Type B pancreatic cell (in vitro differentiated cells): ENCODE measurements at regions not wholly inside any gene's neighbourhood (a gene's known extent, or its start where the extent isn't known, plus 50 kb on each side); places are given as distances from the start of the nearest gene placed in this dataset.

Experiments used
- DNase-seq: peaks from one replicate; pipeline ENCODE4 v3.0.0; 2021; ENCODE audit warnings: mixed read lengths; ENCODE audit not compliant: unreplicated experiment; ENCODE audit errors: extremely low spot score
- H3K27ac Mint-ChIP-seq: 2 replicates; pipeline ENCODE4 v1.8.0; 2021; ENCODE audit warnings: mild to moderate bottlenecking, mixed read lengths
- H3K27me3 Mint-ChIP-seq: 2 replicates; pipeline ENCODE4 v1.8.0; 2021; ENCODE audit warnings: mixed read lengths
- H3K36me3 Mint-ChIP-seq: 2 replicates; pipeline ENCODE4 v1.8.0; 2021; ENCODE audit warnings: mixed read lengths
- H3K4me1 Mint-ChIP-seq: one replicate; pipeline ENCODE4 v1.8.0; 2021; ENCODE audit warnings: mixed read lengths; ENCODE audit not compliant: unreplicated experiment
- H3K4me3 Mint-ChIP-seq: 2 replicates; pipeline ENCODE4 v1.8.0; 2021; ENCODE audit warnings: mild to moderate bottlenecking, mixed read lengths
- H3K9me3 Mint-ChIP-seq: 2 replicates; pipeline ENCODE4 v1.8.0; 2021; ENCODE audit warnings: mixed read lengths
- CTCF ChIP-seq: fragments of 200-600 bp; sonication (generic); conservative IDR thresholded peaks from 2 replicates; pipeline ENCODE4 v1.5.0; 2021; ENCODE audit warnings: antibody characterized with exemption, mild to moderate bottlenecking

DNA sequence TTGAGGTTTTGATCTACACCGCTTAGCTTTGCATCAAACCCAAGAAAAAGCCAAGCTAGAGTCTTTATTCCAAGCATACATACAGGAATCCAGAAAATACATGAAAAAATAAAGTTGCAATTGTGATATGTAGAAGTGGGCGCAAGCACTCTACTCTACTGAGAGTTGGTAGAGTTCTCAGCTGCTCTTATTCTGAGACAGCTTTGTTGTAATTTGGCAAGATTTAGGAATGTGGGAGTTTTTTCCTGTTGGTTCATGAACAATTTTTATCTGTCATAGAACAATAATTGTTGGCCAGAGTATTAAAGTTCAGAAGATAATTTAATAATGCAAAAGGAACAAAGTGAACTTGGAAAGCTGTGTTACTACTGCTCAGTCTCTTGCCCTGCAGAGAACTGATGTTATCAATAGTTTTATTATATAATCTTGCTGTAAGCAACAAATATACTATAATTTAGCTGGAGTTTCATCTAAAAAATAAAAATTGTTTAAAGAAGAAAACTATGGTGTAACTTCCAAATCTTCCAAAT lies 302.0 kb upstream of the RND3 start:
- no peaks in the 10 kb centered on the region for H3K36me3 Mint-ChIP-seq
- no peak overlapping the region for H3K4me3 Mint-ChIP-seq
- DNase-seq = no peak
- H3K4me1 Mint-ChIP-seq = no peaks in the 10 kb centered on the region
- no peaks in the 10 kb centered on the region for H3K9me3 Mint-ChIP-seq
- TF ChIP-seq CTCF = no peak
- no peak overlapping the region for H3K27ac Mint-ChIP-seq
- no peaks in the 10 kb centered on the region for H3K27me3 Mint-ChIP-seq

DNA sequence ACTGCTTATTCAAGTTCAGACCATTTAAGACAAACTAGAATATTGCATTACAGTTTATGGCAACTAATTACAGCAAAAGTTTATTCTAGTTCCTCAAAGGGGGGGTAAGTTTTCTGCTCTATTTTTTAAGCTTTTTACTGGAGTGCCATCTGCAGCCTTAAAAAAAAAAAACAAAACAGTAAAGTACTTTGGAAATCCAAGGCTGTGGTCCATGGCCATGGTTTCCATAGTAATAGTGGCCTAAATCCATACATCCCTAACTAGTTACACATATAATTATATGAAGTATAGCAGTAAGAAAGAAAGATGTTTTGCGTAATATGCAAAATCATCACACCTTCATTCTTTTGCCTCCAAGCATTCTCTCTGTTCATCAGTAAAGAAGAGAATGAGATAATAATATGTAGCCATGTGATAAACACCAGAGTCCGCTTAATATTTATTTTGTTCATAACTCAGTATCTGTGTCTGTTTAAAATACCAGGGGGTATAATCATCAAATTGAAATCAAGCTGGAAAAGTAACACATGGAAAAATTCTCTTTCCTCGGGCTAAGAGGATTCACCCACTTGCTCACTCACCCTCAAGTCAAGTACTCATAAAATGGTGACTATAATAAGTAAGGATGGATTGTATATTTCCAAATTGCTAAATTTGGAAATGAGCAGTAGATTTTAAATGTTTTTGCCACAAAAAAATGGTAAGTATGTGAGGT lies 301.1 kb upstream of the RND3 start:
- Mint-ChIP-seq H3K4me1 (no peaks in the 10 kb centered on the region), H3K36me3 (no peaks in the 10 kb centered on the region), H3K27me3 (no peaks in the 10 kb centered on the region), H3K27ac (no peak overlapping the region), H3K4me3 (no peak overlapping the region), H3K9me3 (no peaks in the 10 kb centered on the region)
- TF ChIP-seq CTCF = no peak
- DNase-seq = no peak

- Mint-ChIP-seq H3K27ac (no peak overlapping the region), H3K27me3 (no peaks in the 10 kb centered on the region), H3K9me3 (no peaks in the 10 kb centered on the region), H3K4me3 (no peak overlapping the region), H3K4me1 (no peaks in the 10 kb centered on the region), H3K36me3 (no peaks in the 10 kb centered on the region)
- TF ChIP-seq CTCF = no peak
- DNase-seq = no peak
Observed at GRCh38 chr2:150787353-150788093, 300.1 kb upstream of the RND3 start.

GRCh38 chr2:150784389-150784788 lies 296.9 kb upstream of the RND3 start:
- H3K27me3 Mint-ChIP-seq = no peaks in the 10 kb centered on the region
- DNase-seq = no peak
- no peaks in the 10 kb centered on the region for H3K36me3 Mint-ChIP-seq
- no peaks in the 10 kb centered on the region for H3K9me3 Mint-ChIP-seq
- H3K27ac Mint-ChIP-seq = no peak overlapping the region
- H3K4me3 Mint-ChIP-seq = no peak overlapping the region
- no peak for TF ChIP-seq CTCF
- H3K4me1 Mint-ChIP-seq = peaks cover 6% of the 10 kb centered on the region

GRCh38 chr2:150783896-150784295 lies 296.4 kb upstream of the RND3 start:
- Mint-ChIP-seq H3K4me3 (no peak overlapping the region), H3K9me3 (no peaks in the 10 kb centered on the region), H3K27me3 (no peaks in the 10 kb centered on the region), H3K36me3 (no peaks in the 10 kb centered on the region), H3K4me1 (peaks cover 10% of the 10 kb centered on the region), H3K27ac (no peak overlapping the region)
- DNase-seq = no peak
- TF ChIP-seq CTCF = no peak
